Left ventricle myocardium inferior (tissue), 1 donor: ENCODE measurements at regions not wholly inside any gene's neighbourhood (a gene's known extent, or its start where the extent isn't known, plus 50 kb on each side); places are given as distances from the start of the nearest gene placed in this dataset.

Experiments
- DNase-seq: peaks from one replicate; pipeline ENCODE4 v3.0.0-alpha.2; 2020
- H3K27ac ChIP-seq: fragments of 200-600 bp; replicated peaks from 2 replicates; pipeline ENCODE4 v1.8.0; 2021
- H3K27me3 ChIP-seq: fragments of 200-600 bp; 2 replicates; pipeline ENCODE4 v1.8.0; 2021; ENCODE audit warnings: low read depth
- H3K36me3 ChIP-seq: fragments of 200-600 bp; 2 replicates; pipeline ENCODE4 v1.8.0; 2021
- H3K4me1 ChIP-seq: fragments of 200-600 bp; 2 replicates; pipeline ENCODE4 v1.8.0; 2021
- H3K4me3 ChIP-seq: fragments of 200-600 bp; 2 replicates; pipeline ENCODE4 v1.8.0; 2021; ENCODE audit warnings: mild to moderate bottlenecking, moderate library complexity
- H3K9me3 ChIP-seq: fragments of 200-600 bp; replicated peaks from 2 replicates; pipeline ENCODE4 v1.8.0; 2021
- intact Hi-C: fragments of 100-400 bp; cut with micrococcal nuclease; formaldehyde crosslinking; loops from one replicate; pipeline ENCODE4 v1.11.0; 2022
- TF ChIP-seq, protein P1 (sequence below): fragments of 200-600 bp; IDR thresholded peaks from 2 replicates; pipeline ENCODE4 v1.8.0; 2021; ENCODE audit warnings: antibody characterized with exemption, mild to moderate bottlenecking, borderline replicate concordance
- donor health status: DM: no; HTN: yes; CAD: no; lungs with severe emphysema.

DNA sequence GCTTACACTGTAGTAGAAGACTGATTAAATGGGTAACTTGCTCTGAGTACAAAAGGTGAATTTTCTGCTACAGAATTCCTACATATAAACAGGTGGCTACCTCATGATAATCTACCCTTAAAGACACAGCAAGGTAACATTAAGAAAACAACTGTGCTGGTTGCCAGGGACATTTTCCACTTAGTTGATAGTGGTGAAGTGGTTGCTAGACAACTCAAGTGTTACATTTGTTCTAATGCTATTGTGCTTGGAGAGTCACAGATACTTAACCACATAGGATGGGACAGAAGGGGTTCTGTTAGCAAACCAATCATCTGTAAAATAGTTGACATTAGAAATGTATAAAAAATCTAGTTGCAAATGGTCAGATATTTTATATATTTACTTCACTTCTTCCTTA is 870.3 kb upstream of the SEL1L start:
- no peak overlapping the region for H3K4me3 ChIP-seq
- H3K36me3 ChIP-seq, result no peaks in the 10 kb centered on the region
- no peaks in the 10 kb centered on the region for H3K27me3 ChIP-seq
- no peaks in the 10 kb centered on the region for H3K4me1 ChIP-seq
- H3K9me3 ChIP-seq, result no peaks in the 10 kb centered on the region
- TF ChIP-seq, protein P1, sequence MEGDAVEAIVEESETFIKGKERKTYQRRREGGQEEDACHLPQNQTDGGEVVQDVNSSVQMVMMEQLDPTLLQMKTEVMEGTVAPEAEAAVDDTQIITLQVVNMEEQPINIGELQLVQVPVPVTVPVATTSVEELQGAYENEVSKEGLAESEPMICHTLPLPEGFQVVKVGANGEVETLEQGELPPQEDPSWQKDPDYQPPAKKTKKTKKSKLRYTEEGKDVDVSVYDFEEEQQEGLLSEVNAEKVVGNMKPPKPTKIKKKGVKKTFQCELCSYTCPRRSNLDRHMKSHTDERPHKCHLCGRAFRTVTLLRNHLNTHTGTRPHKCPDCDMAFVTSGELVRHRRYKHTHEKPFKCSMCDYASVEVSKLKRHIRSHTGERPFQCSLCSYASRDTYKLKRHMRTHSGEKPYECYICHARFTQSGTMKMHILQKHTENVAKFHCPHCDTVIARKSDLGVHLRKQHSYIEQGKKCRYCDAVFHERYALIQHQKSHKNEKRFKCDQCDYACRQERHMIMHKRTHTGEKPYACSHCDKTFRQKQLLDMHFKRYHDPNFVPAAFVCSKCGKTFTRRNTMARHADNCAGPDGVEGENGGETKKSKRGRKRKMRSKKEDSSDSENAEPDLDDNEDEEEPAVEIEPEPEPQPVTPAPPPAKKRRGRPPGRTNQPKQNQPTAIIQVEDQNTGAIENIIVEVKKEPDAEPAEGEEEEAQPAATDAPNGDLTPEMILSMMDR, result no peak
- no peak overlapping the region for H3K27ac ChIP-seq
- no peak for DNase-seq
- intact Hi-C loops, result no loop called here

DNA sequence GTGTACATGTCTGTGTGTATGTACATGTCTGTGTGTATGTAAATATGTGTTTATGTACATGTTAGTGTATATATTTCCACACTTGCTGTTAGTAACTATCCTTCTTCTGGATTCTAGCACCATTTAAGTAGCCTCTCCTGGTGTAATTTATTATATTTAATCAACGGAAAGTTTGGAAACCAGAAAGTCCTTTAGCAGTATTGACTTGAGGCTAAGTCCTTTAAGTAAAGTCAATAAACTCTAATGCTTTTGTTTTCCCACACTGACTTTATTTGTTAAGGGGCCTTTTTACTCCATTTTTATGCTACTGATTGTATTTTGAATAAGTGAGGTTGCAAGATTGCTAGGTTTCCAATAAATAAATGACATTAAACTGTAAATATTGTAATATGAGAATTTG is 876.4 kb upstream of the SEL1L start:
- DNase-seq, result no peak
- Histone ChIP-seq H3K4me3 (no peak overlapping the region), H3K36me3 (no peaks in the 10 kb centered on the region), H3K27me3 (no peaks in the 10 kb centered on the region), H3K9me3 (peaks cover 7% of the 10 kb centered on the region), H3K27ac (no peak overlapping the region), H3K4me1 (no peaks in the 10 kb centered on the region)
- TF ChIP-seq, protein P1, result no peak
- intact Hi-C loops, result no loop called here

DNA sequence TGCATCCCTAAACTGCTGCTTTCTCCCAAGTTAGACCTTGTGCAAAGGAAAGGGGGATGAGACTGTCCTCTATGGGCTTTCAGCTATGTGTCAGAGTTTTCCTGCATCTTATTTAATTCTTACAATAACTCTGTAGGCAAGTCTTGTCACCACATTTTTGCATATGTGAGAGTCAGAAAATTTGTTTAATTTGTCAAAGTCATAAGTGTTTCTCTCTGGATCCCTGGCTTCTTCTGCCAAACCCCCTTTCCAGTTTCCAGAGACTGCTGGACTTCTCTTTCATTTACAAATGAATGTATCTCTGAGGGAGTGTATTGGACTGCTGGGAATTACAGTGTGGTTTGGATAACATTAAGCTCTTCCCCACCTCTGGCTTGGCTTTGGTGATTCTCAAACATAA is 877.6 kb upstream of the SEL1L start:
- Histone ChIP-seq H3K4me3 (no peak overlapping the region), H3K4me1 (no peaks in the 10 kb centered on the region), H3K9me3 (peaks cover 19% of the 10 kb centered on the region), H3K27me3 (no peaks in the 10 kb centered on the region), H3K36me3 (no peaks in the 10 kb centered on the region), H3K27ac (no peak overlapping the region)
- TF ChIP-seq, protein P1, result no peak
- no peak for DNase-seq
- intact Hi-C loops, result no loop called here

DNA sequence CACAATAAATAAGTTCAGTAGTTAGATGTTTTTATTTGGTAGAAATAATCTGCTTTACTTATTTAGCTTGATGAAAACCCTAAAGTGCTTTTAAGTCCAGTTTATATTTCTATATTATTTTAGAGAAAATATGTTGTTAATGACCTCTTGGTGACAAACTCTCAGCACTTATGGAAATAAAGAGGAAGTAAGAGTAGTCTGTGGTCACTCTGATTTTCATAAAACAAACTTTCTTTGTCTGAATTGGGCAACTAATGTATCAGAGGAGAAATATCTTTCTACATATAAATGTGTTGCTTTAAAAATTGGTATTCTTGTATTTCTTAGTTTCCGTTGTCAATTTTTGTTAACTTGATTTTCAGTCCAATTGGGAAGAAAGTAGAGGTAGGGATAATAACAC is 878.9 kb upstream of the SEL1L start:
- no peak for DNase-seq
- intact Hi-C loops, result no loop called here
- TF ChIP-seq, protein P1, result no peak
- H3K9me3 ChIP-seq, result peaks cover 30% of the 10 kb centered on the region
- no peaks in the 10 kb centered on the region for H3K36me3 ChIP-seq
- H3K27ac ChIP-seq, result no peak overlapping the region
- H3K4me3 ChIP-seq, result no peak overlapping the region
- H3K27me3 ChIP-seq, result no peaks in the 10 kb centered on the region
- H3K4me1 ChIP-seq, result no peaks in the 10 kb centered on the region

DNA sequence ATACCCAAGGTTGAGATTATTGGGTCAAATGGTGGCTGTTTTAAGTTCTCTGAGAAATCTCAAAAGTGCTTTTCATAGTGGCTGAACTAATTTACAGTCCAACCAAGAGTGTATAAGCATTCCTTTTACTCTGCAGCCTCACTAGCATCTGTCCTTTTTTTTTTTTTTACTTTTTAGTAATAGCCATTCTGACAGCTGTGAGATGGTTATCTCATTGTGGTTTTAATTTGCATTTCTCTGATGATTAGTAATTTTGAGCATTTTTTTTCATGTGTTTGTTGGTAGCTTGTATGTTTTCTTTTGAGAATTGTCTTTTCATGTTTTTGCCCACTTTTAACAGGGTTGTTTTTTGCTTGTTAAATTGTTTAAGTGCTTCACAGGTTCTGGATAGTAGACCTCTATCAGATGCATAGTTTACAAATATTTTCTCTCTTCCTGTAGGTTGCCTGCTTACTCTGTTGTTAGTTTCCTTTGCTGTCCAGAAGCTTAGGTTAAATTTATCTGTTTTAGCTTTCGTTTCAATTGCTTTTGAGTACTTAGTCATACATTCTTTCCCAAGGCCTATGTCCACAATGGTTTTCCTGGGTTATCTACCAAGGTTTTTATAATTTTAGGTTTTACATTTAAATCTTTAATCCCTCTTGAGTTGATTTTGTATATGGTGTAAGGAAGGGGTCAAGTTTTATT is 881.3 kb upstream of the SEL1L start:
- Histone ChIP-seq H3K9me3 (peaks cover 52% of the 10 kb centered on the region), H3K4me3 (no peak overlapping the region), H3K4me1 (no peaks in the 10 kb centered on the region), H3K36me3 (no peaks in the 10 kb centered on the region), H3K27ac (no peak overlapping the region), H3K27me3 (no peaks in the 10 kb centered on the region)
- TF ChIP-seq, protein P1, result no peak
- intact Hi-C loops, result no loop called here
- DNase-seq, result no peak

DNA sequence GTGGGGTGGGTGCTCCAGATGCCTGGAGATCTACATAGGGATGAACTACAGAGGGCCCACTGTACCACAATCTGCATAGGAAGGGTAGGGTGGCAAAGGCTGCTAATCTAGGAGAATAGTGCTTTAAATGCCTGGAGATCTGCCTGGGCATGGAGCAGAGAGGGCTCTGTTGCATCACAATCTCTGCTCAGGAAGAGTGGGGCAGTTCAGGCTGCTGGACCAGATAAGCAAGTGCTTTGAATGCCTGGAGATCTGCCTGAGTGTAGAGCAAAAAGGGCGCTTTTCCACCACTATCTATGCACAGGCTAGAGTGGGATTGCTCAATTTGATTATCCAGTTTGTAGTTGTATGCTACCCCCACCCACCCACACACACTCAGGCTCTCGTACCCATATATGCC is 886.3 kb upstream of the SEL1L start:
- Histone ChIP-seq H3K27ac (peak overlapping the region; percentile 47), H3K27me3 (no peaks in the 10 kb centered on the region), H3K9me3 (peaks cover 47% of the 10 kb centered on the region), H3K4me3 (no peak overlapping the region), H3K4me1 (no peaks in the 10 kb centered on the region), H3K36me3 (no peaks in the 10 kb centered on the region)
- intact Hi-C loops, result no loop called here
- peak; percentile 15 for DNase-seq
- TF ChIP-seq, protein P1, result no peak
